ENCODE measurements at regions not wholly inside any gene's neighbourhood (a gene's known extent, or its start where the extent isn't known, plus 50 kb on each side); places are given as distances from the start of the nearest gene placed in this dataset.
"Not testable (repeated sequence)": the region's sequence is repeated elsewhere in the genome, so short reads cannot be mapped to it uniquely, and the experiment has no call there.

- H3K4me3 ChIP-seq (ENCODE audit: low read depth, low read length): no peak overlapping the region
- DNase-seq (ENCODE audit: low read depth): no peak
- TF ChIP-seq CTCF (IDR thresholded peaks at IDR 0.05; ENCODE audit: low read depth, low read length, missing control alignments): no peak
Observed at GRCh38 chrX:65846974-65847373, 179.5 kb downstream of the MSN start.

- no peak overlapping the region for H3K4me3 ChIP-seq (ENCODE audit: low read depth, low read length)
- TF ChIP-seq CTCF (IDR thresholded peaks at IDR 0.05; ENCODE audit: low read depth, low read length, missing control alignments): no peak
- no peak for DNase-seq (ENCODE audit: low read depth)
Observed at GRCh38 chrX:65841263-65841662, 173.8 kb downstream of the MSN start.

GRCh38 chrX:65838674-65839073 lies 171.2 kb downstream of the MSN start:
- no peak overlapping the region for H3K4me3 ChIP-seq (ENCODE audit: low read depth, low read length)
- TF ChIP-seq CTCF (IDR thresholded peaks at IDR 0.05; ENCODE audit: low read depth, low read length, missing control alignments): no peak
- DNase-seq (ENCODE audit: low read depth): no peak

- no peak for DNase-seq (ENCODE audit: low read depth)
- TF ChIP-seq CTCF (IDR thresholded peaks at IDR 0.05; ENCODE audit: low read depth, low read length, missing control alignments): no peak
- no peak overlapping the region for H3K4me3 ChIP-seq (ENCODE audit: low read depth, low read length)
Observed at GRCh38 chrX:65837875-65838549, 170.6 kb downstream of the MSN start.

GRCh38 chrX:65831268-65831667 lies 163.8 kb downstream of the MSN start:
- H3K4me3 ChIP-seq (ENCODE audit: low read depth, low read length): no peak overlapping the region
- TF ChIP-seq CTCF (IDR thresholded peaks at IDR 0.05; ENCODE audit: low read depth, low read length, missing control alignments): no peak
- no peak for DNase-seq (ENCODE audit: low read depth)

GRCh38 chrX:65828599-65828998 lies 161.1 kb downstream of the MSN start:
- DNase-seq (ENCODE audit: low read depth): no peak
- no peak overlapping the region for H3K4me3 ChIP-seq (ENCODE audit: low read depth, low read length)
- TF ChIP-seq CTCF (IDR thresholded peaks at IDR 0.05; ENCODE audit: low read depth, low read length, missing control alignments): no peak

GRCh38 chrX:65825226-65825625 lies 157.8 kb downstream of the MSN start:
- not testable (repeated sequence) for H3K4me3 ChIP-seq (ENCODE audit: low read depth, low read length); DNase-seq (ENCODE audit: low read depth)

All from GM12864 (cell line).